Aorta (tissue), 5 donors: ENCODE measurements at regions not wholly inside any gene's neighbourhood (a gene's known extent, or its start where the extent isn't known, plus 50 kb on each side); places are given as distances from the start of the nearest gene placed in this dataset.

Experiments
- ATAC-seq: fragments of 200-7000 bp; cut with Tn5 transposase; one replicate; pipeline ENCODE4 v1.9.1; 2022; ENCODE audit warnings: moderate library complexity; ENCODE audit not compliant: low FRiP score
- DNase-seq, 2 donors: peaks; one replicate each; pipeline ENCODE4 v3.0.0-alpha.2; 2020
- H3K27ac ChIP-seq, 2 donors: one replicate each; pipeline ENCODE4 v1.5.1; 2013; ENCODE audit warnings: low read length in 2 of 2, mild to moderate bottlenecking in 2 of 2, moderate library complexity in 2 of 2, control low read depth in 1 of 2, inconsistent platforms in 1 of 2, low read depth in 1 of 2
- H3K27me3 ChIP-seq, 2 donors: one replicate each; pipeline ENCODE4 v1.6.1; 2013; ENCODE audit warnings: control low read depth in 1 of 2, low read length in 1 of 2, mild to moderate bottlenecking in 1 of 2, moderate library complexity in 1 of 2; ENCODE audit not compliant: insufficient read depth in 2 of 2, control insufficient read depth in 1 of 2
- H3K36me3 ChIP-seq, 2 donors: one replicate each; pipeline ENCODE4 v1.6.1; 2013; ENCODE audit warnings: control low read depth in 1 of 2, low read length in 1 of 2, mild to moderate bottlenecking in 1 of 2; ENCODE audit not compliant: insufficient read depth in 2 of 2, control insufficient read depth in 1 of 2
- H3K4me1 ChIP-seq, 2 donors: one replicate each; pipeline ENCODE4 v1.6.1; 2013; ENCODE audit warnings: low read length in 2 of 2, control low read depth in 1 of 2, mild to moderate bottlenecking in 1 of 2, moderate library complexity in 1 of 2; ENCODE audit not compliant: insufficient read depth in 2 of 2, control insufficient read depth in 1 of 2
- H3K4me3 ChIP-seq, 2 donors: one replicate each; pipeline ENCODE4 v1.5.1; 2013; ENCODE audit warnings: low read length in 2 of 2, control low read depth in 1 of 2, mild to moderate bottlenecking in 1 of 2
- H3K9me3 ChIP-seq: one replicate; pipeline ENCODE4 v1.6.1; 2013; ENCODE audit warnings: mild to moderate bottlenecking, low read length; ENCODE audit not compliant: control insufficient read depth
- WGBS, 2 donors: extraction: QIAGEN DNeasy Blood & Tissue Kit; methylation state at CpG; one replicate each; pipeline ENCODE4 v1.1.7; 2013; 5-methylcytosine and 5-hydroxymethylcytosine counted together
- intact Hi-C, 2 donors: fragments of 100-400 bp; cut with DNase I; formaldehyde crosslinking; loops; one replicate each; pipeline versions ENCODE4 v1.14.2 to v1.15.0; 2022
- donor health status: healthy with polysubstance abuse.
- donor health status: Bipolar disorder and iron deficiency.
- donor health status: DM: no; HTN: no; CAD: no.
- donor health status: DM: no; HTN: no; CAD: no.
- donor health status: DM: yes; HTN: yes; CAD: no.

GRCh38 chr10:36164556-36165504 is 522.7 kb upstream of the FZD8 start:
- WGBS, 2 donors: 92 to 93% methylated on average over 4 of the region's 4 CpGs
- DNase-seq (no peak), ATAC-seq (no peak)
- Histone ChIP-seq H3K36me3 (no peaks in the 10 kb centered on the region), H3K4me1 (no peaks in the 10 kb centered on the region), H3K4me3 (no peak overlapping the region), H3K9me3 (no peaks in the 10 kb centered on the region), H3K27me3 (no peaks in the 10 kb centered on the region), H3K27ac (no peak overlapping the region)
- intact Hi-C loops: no loop called here

- ATAC-seq (no peak), DNase-seq (peak in 1 of 2 donors; percentile 66)
- H3K4me3 ChIP-seq: no peak overlapping the region
- no peak overlapping the region for H3K27ac ChIP-seq
- no peaks in the 10 kb centered on the region for H3K9me3 ChIP-seq
- no peaks in the 10 kb centered on the region for H3K4me1 ChIP-seq
- H3K36me3 ChIP-seq: no peaks in the 10 kb centered on the region
- no peaks in the 10 kb centered on the region for H3K27me3 ChIP-seq
- intact Hi-C loops: no loop called here
- WGBS, 2 donors: 89 to 93% methylated on average over 2 of the region's 2 CpGs
These were observed 521.7 kb upstream of the FZD8 start for GRCh38 chr10:36163827-36164226.

- Histone ChIP-seq H3K4me1 (no peaks in the 10 kb centered on the region), H3K27ac (no peak overlapping the region), H3K27me3 (no peaks in the 10 kb centered on the region), H3K36me3 (no peaks in the 10 kb centered on the region), H3K4me3 (no peak overlapping the region), H3K9me3 (no peaks in the 10 kb centered on the region)
- WGBS, 2 donors: 34 to 44% methylated on average over 3 of the region's 3 CpGs
- ATAC-seq (no peak), DNase-seq (no peak)
- intact Hi-C loops: no loop called here
These were observed 515.4 kb upstream of the FZD8 start for GRCh38 chr10:36157486-36157885.

- WGBS, 2 donors: 92 to 93% methylated on average over 1 of the region's 1 CpG
- no peaks in the 10 kb centered on the region for H3K4me1 ChIP-seq
- H3K27me3 ChIP-seq: no peaks in the 10 kb centered on the region
- no peak overlapping the region for H3K27ac ChIP-seq
- no peaks in the 10 kb centered on the region for H3K9me3 ChIP-seq
- DNase-seq (no peak), ATAC-seq (no peak)
- no peak overlapping the region for H3K4me3 ChIP-seq
- intact Hi-C loops: no loop called here
- no peaks in the 10 kb centered on the region for H3K36me3 ChIP-seq
These were observed 506.1 kb upstream of the FZD8 start for GRCh38 chr10:36148207-36148606.

GRCh38 chr10:36147529-36147928 is 505.4 kb upstream of the FZD8 start:
- Histone ChIP-seq H3K27ac (no peak overlapping the region), H3K9me3 (no peaks in the 10 kb centered on the region), H3K4me3 (no peak overlapping the region), H3K4me1 (no peaks in the 10 kb centered on the region), H3K36me3 (no peaks in the 10 kb centered on the region), H3K27me3 (no peaks in the 10 kb centered on the region)
- ATAC-seq (no peak), DNase-seq (no peak)
- intact Hi-C loops: no loop called here

- peak; percentile 56 for ATAC-seq
- WGBS, 2 donors: 55 to 56% methylated on average over 7 of the region's 7 CpGs
- H3K27ac ChIP-seq: no peak overlapping the region
These were observed 499.9 kb upstream of the FZD8 start for GRCh38 chr10:36141856-36142560.

GRCh38 chr10:36129051-36129450 is 487.0 kb upstream of the FZD8 start:
- DNase-seq (no peak), ATAC-seq (no peak)
- peaks cover under 1% of the 10 kb centered on the region for H3K9me3 ChIP-seq
- H3K36me3 ChIP-seq: no peaks in the 10 kb centered on the region
- no peak overlapping the region for H3K4me3 ChIP-seq
- H3K27me3 ChIP-seq: no peaks in the 10 kb centered on the region
- 71 to 73% methylated on average over 4 of the region's 4 CpGs for WGBS, 2 donors
- intact Hi-C loops: no loop called here
- no peak overlapping the region for H3K27ac ChIP-seq
- H3K4me1 ChIP-seq: no peaks in the 10 kb centered on the region

More at GRCh38 chr10:36141856-36142560, 499.9 kb upstream of the FZD8 start:
- no peak for DNase-seq
- Histone ChIP-seq H3K36me3 (no peaks in the 10 kb centered on the region), H3K27me3 (no peaks in the 10 kb centered on the region), H3K9me3 (no peaks in the 10 kb centered on the region), H3K4me3 (no peak overlapping the region), H3K4me1 (peaks cover 0 to 2% of the 10 kb centered on the region in 2 donors)
- intact Hi-C loops: no loop called here

- intact Hi-C loops: no loop called here
- Histone ChIP-seq H3K36me3 (no peaks in the 10 kb centered on the region), H3K9me3 (no peaks in the 10 kb centered on the region), H3K4me3 (no peak overlapping the region), H3K27me3 (no peaks in the 10 kb centered on the region), H3K4me1 (no peaks in the 10 kb centered on the region), H3K27ac (no peak overlapping the region)
- no peak for ATAC-seq
- no peak for DNase-seq
These were observed 484.0 kb upstream of the FZD8 start for GRCh38 chr10:36126076-36126475.

GRCh38 chr10:36119455-36119854 is 477.4 kb upstream of the FZD8 start:
- H3K27ac ChIP-seq: no peak overlapping the region
- DNase-seq (no peak), ATAC-seq (peak; percentile 54)
- H3K9me3 ChIP-seq: no peaks in the 10 kb centered on the region
- no peaks in the 10 kb centered on the region for H3K36me3 ChIP-seq
- H3K4me3 ChIP-seq: no peak overlapping the region
- intact Hi-C loops: loop anchor here in 1 of 2 donors (5.0 kb wide), 1 partner anchor 322 kb away; no protein-coding TSS in a partner anchor
- no peaks in the 10 kb centered on the region for H3K27me3 ChIP-seq
- H3K4me1 ChIP-seq: peaks cover 4 to 13% of the 10 kb centered on the region in 2 donors
- WGBS, 2 donors: 7% methylated on average over 5 of the region's 5 CpGs
